ENCODE measurements at regions not wholly inside any gene's neighbourhood (a gene's known extent, or its start where the extent isn't known, plus 50 kb on each side); places are given as distances from the start of the nearest gene placed in this dataset.

GRCh38 chr2:220697011-220697410 lies 875.1 kb downstream of the EPHA4 start:
- Histone ChIP-seq H3K27ac (ENCODE audit: low read depth in 2 of 2, low read length in 2 of 2) (no peak overlapping the region), H3K9me3 (ENCODE audit: control insufficient read depth in 2 of 3, insufficient read depth in 1 of 3, low read length in 3 of 3) (peaks cover 0 to 1% (median 0%) of the 10 kb centered on the region in 3 donors), H3K9ac (ENCODE audit: low read length in 3 of 3) (no peak overlapping the region), H3K36me3 (ENCODE audit: control insufficient read depth in 2 of 3, insufficient read depth in 3 of 3, low read length in 3 of 3) (no peaks in the 10 kb centered on the region), H3K4me3 (ENCODE audit: low read length in 3 of 3) (no peak overlapping the region), H3K27me3 (ENCODE audit: control insufficient read depth, insufficient read depth, low read length) (no peaks in the 10 kb centered on the region), H3K4me1 (ENCODE audit: control insufficient read depth in 2 of 3, insufficient read depth in 2 of 3, low read depth in 1 of 3, low read length in 3 of 3) (no peaks in the 10 kb centered on the region)
- DNase-seq (no peak), FAIRE-seq (no peak)
- TF ChIP-seq CTCF (IDR thresholded peaks at IDR 0.05; ENCODE audit: borderline replicate concordance, extremely low read depth, insufficient read depth) = no peak
- intact Hi-C loops (cut with DNase I) = no loop called here

GRCh38 chr2:220701115-220701514 lies 871.0 kb downstream of the EPHA4 start:
- Histone ChIP-seq H3K4me3 (ENCODE audit: low read length in 3 of 3) (no peak overlapping the region), H3K9me3 (ENCODE audit: control insufficient read depth in 2 of 3, insufficient read depth in 1 of 3, low read length in 3 of 3) (peaks cover 0 to 1% (median 0%) of the 10 kb centered on the region in 3 donors), H3K36me3 (ENCODE audit: control insufficient read depth in 2 of 3, insufficient read depth in 3 of 3, low read length in 3 of 3) (no peaks in the 10 kb centered on the region), H3K27me3 (ENCODE audit: control insufficient read depth, insufficient read depth, low read length) (no peaks in the 10 kb centered on the region), H3K4me1 (ENCODE audit: control insufficient read depth in 2 of 3, insufficient read depth in 2 of 3, low read depth in 1 of 3, low read length in 3 of 3) (no peaks in the 10 kb centered on the region), H3K27ac (ENCODE audit: low read depth in 2 of 2, low read length in 2 of 2) (no peak overlapping the region), H3K9ac (ENCODE audit: low read length in 3 of 3) (no peak overlapping the region)
- DNase-seq (no peak), FAIRE-seq (no peak)
- intact Hi-C loops (cut with DNase I) = no loop called here
- no peak for TF ChIP-seq CTCF (IDR thresholded peaks at IDR 0.05; ENCODE audit: borderline replicate concordance, extremely low read depth, insufficient read depth)

GRCh38 chr2:220703279-220703678 lies 868.8 kb downstream of the EPHA4 start:
- intact Hi-C loops (cut with DNase I) = no loop called here
- Histone ChIP-seq H3K27me3 (ENCODE audit: control insufficient read depth, insufficient read depth, low read length) (no peaks in the 10 kb centered on the region), H3K4me3 (ENCODE audit: low read length in 3 of 3) (no peak overlapping the region), H3K36me3 (ENCODE audit: control insufficient read depth in 2 of 3, insufficient read depth in 3 of 3, low read length in 3 of 3) (no peaks in the 10 kb centered on the region), H3K9ac (ENCODE audit: low read length in 3 of 3) (no peak overlapping the region), H3K27ac (ENCODE audit: low read depth in 2 of 2, low read length in 2 of 2) (no peak overlapping the region), H3K4me1 (ENCODE audit: control insufficient read depth in 2 of 3, insufficient read depth in 2 of 3, low read depth in 1 of 3, low read length in 3 of 3) (no peaks in the 10 kb centered on the region), H3K9me3 (ENCODE audit: control insufficient read depth in 2 of 3, insufficient read depth in 1 of 3, low read length in 3 of 3) (peaks cover 0 to 1% (median 0%) of the 10 kb centered on the region in 3 donors)
- FAIRE-seq = no peak
- TF ChIP-seq CTCF (IDR thresholded peaks at IDR 0.05; ENCODE audit: borderline replicate concordance, extremely low read depth, insufficient read depth) = no peak
- DNase-seq = no peak

- H3K4me1 ChIP-seq (ENCODE audit: control insufficient read depth in 2 of 3, insufficient read depth in 2 of 3, low read depth in 1 of 3, low read length in 3 of 3) = no peaks in the 10 kb centered on the region
- intact Hi-C loops (cut with DNase I) = no loop called here
- H3K36me3 ChIP-seq (ENCODE audit: control insufficient read depth in 2 of 3, insufficient read depth in 3 of 3, low read length in 3 of 3) = no peaks in the 10 kb centered on the region
- H3K27ac ChIP-seq (ENCODE audit: low read depth in 2 of 2, low read length in 2 of 2) = no peak overlapping the region
- DNase-seq (no peak), FAIRE-seq (no peak)
- peaks cover 0 to 1% (median 0%) of the 10 kb centered on the region in 3 donors for H3K9me3 ChIP-seq (ENCODE audit: control insufficient read depth in 2 of 3, insufficient read depth in 1 of 3, low read length in 3 of 3)
- H3K9ac ChIP-seq (ENCODE audit: low read length in 3 of 3) = no peak overlapping the region
- TF ChIP-seq CTCF (IDR thresholded peaks at IDR 0.05; ENCODE audit: borderline replicate concordance, extremely low read depth, insufficient read depth) = no peak
- no peak overlapping the region for H3K4me3 ChIP-seq (ENCODE audit: low read length in 3 of 3)
- H3K27me3 ChIP-seq (ENCODE audit: control insufficient read depth, insufficient read depth, low read length) = no peaks in the 10 kb centered on the region
Observed at GRCh38 chr2:220704081-220704480, 868.0 kb downstream of the EPHA4 start.

Measured in kidney (tissue), 13 donors.